HG02623 (cell line): ENCODE measurements at regions not wholly inside any gene's neighbourhood (a gene's known extent, or its start where the extent isn't known, plus 50 kb on each side); places are given as distances from the start of the nearest gene placed in this dataset.

ENCODE experiments used
- ATAC-seq: cut with Tn5 transposase; IDR thresholded peaks from one replicate; pipeline ENCODE4 v1.9.1; 2021; ENCODE audit warnings: moderate library complexity; ENCODE audit not compliant: unreplicated experiment

DNA sequence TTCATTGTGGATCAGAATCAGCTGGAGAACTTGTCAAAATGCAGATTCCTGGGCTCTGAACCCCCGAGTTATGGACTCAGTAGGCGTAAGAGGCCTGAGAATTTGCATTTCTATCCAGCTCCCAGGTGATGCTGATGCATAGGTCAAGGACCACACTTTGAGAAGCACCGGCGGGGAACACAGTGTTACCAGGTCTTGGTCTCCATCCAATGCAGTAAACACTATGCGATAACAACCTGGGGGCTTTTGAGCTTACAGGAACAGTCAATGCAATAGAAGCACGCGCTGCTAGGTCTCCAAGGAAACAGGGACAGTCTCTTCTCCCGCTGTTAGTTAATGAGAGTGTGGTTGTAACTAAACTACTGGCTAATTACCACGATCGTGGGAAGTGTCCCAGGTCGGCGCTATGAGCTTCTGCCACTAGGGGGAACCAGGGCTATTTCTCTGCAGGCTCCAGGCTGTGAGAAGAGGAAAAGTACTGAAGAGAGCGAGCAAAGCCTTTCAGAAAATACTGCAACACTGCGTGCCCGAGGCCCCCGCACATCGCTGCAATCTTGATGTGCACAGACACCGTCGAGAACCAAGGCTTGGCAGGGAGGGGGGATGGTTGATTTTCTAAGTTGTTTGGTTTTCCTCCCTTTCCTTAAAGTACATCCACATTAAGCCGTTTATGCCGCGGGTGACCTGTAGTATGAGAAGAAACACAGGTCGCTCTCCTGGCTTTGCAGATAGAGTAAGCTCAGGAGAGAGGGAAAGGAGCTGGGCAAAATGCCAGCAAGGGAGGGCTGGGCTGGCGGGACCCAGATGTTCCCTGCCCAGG is 52.0 kb upstream of the KCNA1 start:
- no peak for ATAC-seq

DNA sequence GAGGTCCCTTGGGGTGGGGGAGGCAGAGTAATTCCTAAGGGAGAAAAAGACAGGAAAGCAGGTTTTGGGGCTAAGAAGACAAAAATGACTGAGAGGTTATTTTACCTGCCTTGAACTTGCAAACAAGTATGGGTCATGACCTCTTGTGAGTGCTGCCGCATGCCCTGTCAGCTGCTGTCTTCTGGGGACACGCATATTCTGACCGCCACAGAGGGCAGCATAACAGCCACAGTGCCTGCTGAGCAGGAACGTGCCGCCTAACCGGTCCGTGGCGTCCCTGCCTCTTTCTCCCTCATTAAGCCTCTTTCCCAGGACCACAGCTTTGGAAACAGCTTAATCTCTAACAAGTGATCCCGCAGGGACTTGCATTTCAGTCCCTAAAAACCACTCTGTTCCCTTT is 51.3 kb upstream of the KCNA1 start:
- ATAC-seq = no peak

DNA sequence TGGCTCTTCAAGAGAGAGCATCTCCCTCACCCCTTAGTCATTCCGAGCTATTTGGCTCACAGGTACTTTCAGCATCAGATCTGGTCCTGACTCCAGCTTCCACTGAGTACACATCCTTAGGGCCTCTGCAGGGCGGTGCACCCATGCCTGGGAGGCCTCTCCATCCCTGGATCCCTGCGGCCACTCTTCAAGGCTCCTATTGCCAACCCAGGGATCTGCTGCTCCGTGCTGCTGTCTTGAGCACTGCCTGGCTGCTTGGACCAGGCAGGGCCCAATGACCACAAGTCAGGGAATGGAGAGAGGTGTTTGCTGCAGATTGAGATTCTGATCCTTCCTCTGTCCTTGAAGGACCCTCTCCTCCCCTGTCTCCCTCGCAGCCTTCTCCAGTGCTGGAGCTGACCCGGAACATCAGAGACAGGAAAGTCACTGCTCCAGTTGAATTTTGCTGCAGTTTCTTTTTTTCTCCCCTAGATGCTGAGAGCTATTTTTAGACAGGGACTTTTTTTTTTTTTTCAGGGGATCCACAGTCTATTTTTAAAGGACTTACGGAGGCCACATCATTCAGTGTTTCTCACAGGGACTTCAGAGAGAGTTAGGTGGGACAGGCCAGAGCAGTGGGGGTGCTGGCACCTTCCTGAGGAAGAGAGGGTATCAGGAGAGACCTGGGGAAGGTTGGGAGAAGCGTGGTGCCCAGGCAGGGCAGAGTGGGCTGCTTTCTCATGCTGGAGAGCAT is 50.1 kb upstream of the KCNA1 start:
- no peak for ATAC-seq
